ENCODE measurements at regions not wholly inside any gene's neighbourhood (a gene's known extent, or its start where the extent isn't known, plus 50 kb on each side); places are given as distances from the start of the nearest gene placed in this dataset.

DNA sequence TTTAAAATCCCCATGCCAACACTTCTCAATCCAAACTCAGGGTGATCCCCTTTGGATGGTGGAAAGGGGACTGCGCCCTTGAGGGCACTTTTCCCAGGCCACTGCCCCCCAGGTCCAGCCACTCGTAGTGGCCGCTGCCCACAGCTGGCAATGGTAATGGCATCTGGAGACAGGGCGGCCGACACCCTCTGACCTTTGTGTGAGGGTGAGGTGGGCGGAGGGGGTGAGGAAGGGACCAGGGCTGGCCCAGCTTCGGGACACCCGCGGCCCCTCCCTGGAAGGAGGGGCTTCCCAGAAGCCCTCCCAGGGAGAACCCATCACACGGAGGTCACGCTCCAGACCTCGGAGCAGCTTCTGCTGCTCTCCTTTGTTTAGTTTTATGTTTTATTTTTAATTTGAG, 289.7 kb downstream of the FOXL1 start:
- TF ChIP-seq, protein P1, sequence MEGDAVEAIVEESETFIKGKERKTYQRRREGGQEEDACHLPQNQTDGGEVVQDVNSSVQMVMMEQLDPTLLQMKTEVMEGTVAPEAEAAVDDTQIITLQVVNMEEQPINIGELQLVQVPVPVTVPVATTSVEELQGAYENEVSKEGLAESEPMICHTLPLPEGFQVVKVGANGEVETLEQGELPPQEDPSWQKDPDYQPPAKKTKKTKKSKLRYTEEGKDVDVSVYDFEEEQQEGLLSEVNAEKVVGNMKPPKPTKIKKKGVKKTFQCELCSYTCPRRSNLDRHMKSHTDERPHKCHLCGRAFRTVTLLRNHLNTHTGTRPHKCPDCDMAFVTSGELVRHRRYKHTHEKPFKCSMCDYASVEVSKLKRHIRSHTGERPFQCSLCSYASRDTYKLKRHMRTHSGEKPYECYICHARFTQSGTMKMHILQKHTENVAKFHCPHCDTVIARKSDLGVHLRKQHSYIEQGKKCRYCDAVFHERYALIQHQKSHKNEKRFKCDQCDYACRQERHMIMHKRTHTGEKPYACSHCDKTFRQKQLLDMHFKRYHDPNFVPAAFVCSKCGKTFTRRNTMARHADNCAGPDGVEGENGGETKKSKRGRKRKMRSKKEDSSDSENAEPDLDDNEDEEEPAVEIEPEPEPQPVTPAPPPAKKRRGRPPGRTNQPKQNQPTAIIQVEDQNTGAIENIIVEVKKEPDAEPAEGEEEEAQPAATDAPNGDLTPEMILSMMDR (IDR thresholded peaks at IDR 0.05; ENCODE audit: poor library complexity): no peak
- TF ChIP-seq EZH2 (IDR thresholded peaks at IDR 0.05; ENCODE audit: borderline replicate concordance): no peak

Measured in hepatocyte (in vitro differentiated cells).